ENCODE measurements at regions not wholly inside any gene's neighbourhood (a gene's known extent, or its start where the extent isn't known, plus 50 kb on each side); places are given as distances from the start of the nearest gene placed in this dataset.

GRCh38 chr7:26531926-26532325 lies 240.3 kb downstream of the SNX10 start:
- no peak for DNase-seq (ENCODE audit: extremely low read depth, low read depth)
- no peak for TF ChIP-seq CTCF (IDR thresholded peaks at IDR 0.05; ENCODE audit: low read depth, low read length)

- DNase-seq (ENCODE audit: extremely low read depth, low read depth) = no peak
Measured at GRCh38 chr7:26532471-26532870, 240.8 kb downstream of the SNX10 start.

GRCh38 chr7:26533217-26533616 lies 241.6 kb downstream of the SNX10 start:
- no peak for DNase-seq (ENCODE audit: extremely low read depth, low read depth)
- no peak for TF ChIP-seq CTCF (IDR thresholded peaks at IDR 0.05; ENCODE audit: low read depth, low read length)

More at GRCh38 chr7:26532471-26532870, 240.8 kb downstream of the SNX10 start:
- no peak for TF ChIP-seq CTCF (IDR thresholded peaks at IDR 0.05; ENCODE audit: low read depth, low read length)

GRCh38 chr7:26534649-26535482 lies 243.2 kb downstream of the SNX10 start:
- no peak for DNase-seq (ENCODE audit: extremely low read depth, low read depth)

GRCh38 chr7:26535483-26536007 lies 243.9 kb downstream of the SNX10 start:
- no peak for TF ChIP-seq CTCF (IDR thresholded peaks at IDR 0.05; ENCODE audit: low read depth, low read length)
- no peak for DNase-seq (ENCODE audit: extremely low read depth, low read depth)

More at GRCh38 chr7:26534649-26535482, 243.2 kb downstream of the SNX10 start:
- no peak for TF ChIP-seq CTCF (IDR thresholded peaks at IDR 0.05; ENCODE audit: low read depth, low read length)

- TF ChIP-seq CTCF (IDR thresholded peaks at IDR 0.05; ENCODE audit: low read depth, low read length) = no peak
Measured at GRCh38 chr7:26538216-26538615, 246.6 kb downstream of the SNX10 start.

GRCh38 chr7:26538689-26539088 lies 247.0 kb downstream of the SNX10 start:
- no peak for TF ChIP-seq CTCF (IDR thresholded peaks at IDR 0.05; ENCODE audit: low read depth, low read length)
- no peak for DNase-seq (ENCODE audit: extremely low read depth, low read depth)

More at GRCh38 chr7:26538216-26538615, 246.6 kb downstream of the SNX10 start:
- DNase-seq (ENCODE audit: extremely low read depth, low read depth) = no peak
